ENCODE measurements at regions not wholly inside any gene's neighbourhood (a gene's known extent, or its start where the extent isn't known, plus 50 kb on each side); places are given as distances from the start of the nearest gene placed in this dataset.
"Not testable (repeated sequence)": the region's sequence is repeated elsewhere in the genome, so short reads cannot be mapped to it uniquely, and the experiment has no call there.

GRCh38 chr1:10867914-10868598, 71.6 kb upstream of the CASZ1 start:
- peak; percentile 34 to 42 for DNase-seq

GRCh38 chr1:10868599-10868965, 72.1 kb upstream of the CASZ1 start:
- DNase-seq, result no peak

- no peak for DNase-seq
These were observed 73.5 kb upstream of the CASZ1 start for GRCh38 chr1:10869933-10870332.

GRCh38 chr1:10870493-10871096, 74.1 kb upstream of the CASZ1 start:
- no peak for DNase-seq

GRCh38 chr1:10873189-10873588, 76.7 kb upstream of the CASZ1 start:
- no peak for DNase-seq

- DNase-seq, result no peak
These were observed 77.9 kb upstream of the CASZ1 start for GRCh38 chr1:10874351-10874750.

- peak in 1 of 2 experiments; percentile 81 for DNase-seq
These were observed 81.4 kb upstream of the CASZ1 start for GRCh38 chr1:10877894-10878293.

- no peak for DNase-seq
These were observed 82.0 kb upstream of the CASZ1 start for GRCh38 chr1:10878469-10878868.

GRCh38 chr1:10880063-10880462, 83.6 kb upstream of the CASZ1 start:
- DNase-seq, result no peak

- DNase-seq, result no peak
These were observed 84.6 kb upstream of the CASZ1 start for GRCh38 chr1:10881046-10881445.

GRCh38 chr1:10882069-10882468, 85.6 kb upstream of the CASZ1 start:
- DNase-seq, result no peak

- not testable (repeated sequence) for DNase-seq
These were observed 90.6 kb upstream of the CASZ1 start for GRCh38 chr1:10887032-10887431.

- no peak for DNase-seq
These were observed 91.8 kb upstream of the CASZ1 start for GRCh38 chr1:10888291-10888690.

GRCh38 chr1:10888791-10889649, 92.6 kb upstream of the CASZ1 start:
- DNase-seq, result no peak

- DNase-seq, result no peak
These were observed 93.4 kb upstream of the CASZ1 start for GRCh38 chr1:10889650-10890353.

GRCh38 chr1:10890491-10891071, 94.1 kb upstream of the CASZ1 start:
- DNase-seq, result no peak

- no peak for DNase-seq
These were observed 94.6 kb upstream of the CASZ1 start for GRCh38 chr1:10891091-10891490.

- no peak for DNase-seq
These were observed 96.0 kb upstream of the CASZ1 start for GRCh38 chr1:10892138-10893065.

- no peak for DNase-seq
These were observed 99.2 kb upstream of the CASZ1 start for GRCh38 chr1:10895621-10896020.

GRCh38 chr1:10896673-10897072, 100.2 kb upstream of the CASZ1 start:
- no peak for DNase-seq

- no peak for DNase-seq
These were observed 101.0 kb upstream of the CASZ1 start for GRCh38 chr1:10897321-10897980.
